IMR-90 (cell line): ENCODE measurements at regions not wholly inside any gene's neighbourhood (a gene's known extent, or its start where the extent isn't known, plus 50 kb on each side); places are given as distances from the start of the nearest gene placed in this dataset.

ENCODE experiments used
- CTCF ChIP-seq: conservative IDR thresholded peaks from 2 replicates; pipeline ENCODE4 v1.5.1; 2012; ENCODE audit warnings: mild to moderate bottlenecking, low read depth, low read length, improper control_type of control experiment
- FOS ChIP-seq: fragments of 150-350 bp; IDR thresholded peaks from 2 replicates; pipeline ENCODE4 v1.6.1; 2016; ENCODE audit warnings: low read depth, low read length
- POLR2A ChIP-seq: IDR thresholded peaks from 2 replicates; pipeline ENCODE4 v1.6.1; 2012; ENCODE audit warnings: mild to moderate bottlenecking, low read depth, low read length
- RAD21 ChIP-seq: IDR thresholded peaks from 2 replicates; pipeline ENCODE4 v1.6.1; 2012; ENCODE audit warnings: low read length, improper control_type of control experiment
- RCOR1 ChIP-seq: IDR thresholded peaks from 2 replicates; pipeline ENCODE4 v1.6.1; 2012; ENCODE audit warnings: mild to moderate bottlenecking, low read length, improper control_type of control experiment; ENCODE audit not compliant: insufficient replicate concordance
- SMC3 ChIP-seq: fragments of 150-350 bp; IDR thresholded peaks from 2 replicates; pipeline ENCODE4 v1.6.1; 2016; ENCODE audit warnings: low read depth, mild to moderate bottlenecking, antibody characterized with exemption, low read length, moderate library complexity

- TF ChIP-seq CTCF: no peak
- TF ChIP-seq POLR2A: no peak
- TF ChIP-seq SMC3: no peak
- no peak for TF ChIP-seq RAD21
- TF ChIP-seq RCOR1: no peak
- no peak for TF ChIP-seq FOS
Measured at GRCh38 chr3:5404718-5405117, 217.2 kb downstream of the EDEM1 start.
